ENCODE measurements at regions not wholly inside any gene's neighbourhood (a gene's known extent, or its start where the extent isn't known, plus 50 kb on each side); places are given as distances from the start of the nearest gene placed in this dataset.
"Not testable (repeated sequence)": the region's sequence is repeated elsewhere in the genome, so short reads cannot be mapped to it uniquely, and the experiment has no call there.

- TF ChIP-seq ZFX (IDR thresholded peaks at IDR 0.05): no peak
- TF ChIP-seq CTCF (conservative IDR thresholded peaks at IDR 0.05): no peak
- H3K27ac ChIP-seq: no peak overlapping the region
These were observed 61.4 kb upstream of the S1PR1 start for GRCh38 chr1:101175466-101175865.

- H3K27ac ChIP-seq: no peak overlapping the region
- TF ChIP-seq CTCF (conservative IDR thresholded peaks at IDR 0.05): no peak
- no peak for TF ChIP-seq ZFX (IDR thresholded peaks at IDR 0.05)
These were observed 62.1 kb upstream of the S1PR1 start for GRCh38 chr1:101174722-101175121.

GRCh38 chr1:101174298-101174697, 62.5 kb upstream of the S1PR1 start:
- not testable (repeated sequence) for H3K27ac ChIP-seq

GRCh38 chr1:101170506-101171050, 66.2 kb upstream of the S1PR1 start:
- no peak overlapping the region for H3K27ac ChIP-seq
- TF ChIP-seq ZFX (IDR thresholded peaks at IDR 0.05): no peak

GRCh38 chr1:101167891-101168290, 68.9 kb upstream of the S1PR1 start:
- TF ChIP-seq CTCF (conservative IDR thresholded peaks at IDR 0.05): no peak
- TF ChIP-seq ZFX (IDR thresholded peaks at IDR 0.05): no peak
- no peak overlapping the region for H3K27ac ChIP-seq

- no peak overlapping the region for H3K27ac ChIP-seq
- TF ChIP-seq CTCF (conservative IDR thresholded peaks at IDR 0.05) (no peak), ZFX (IDR thresholded peaks at IDR 0.05) (no peak)
These were observed 70.2 kb upstream of the S1PR1 start for GRCh38 chr1:101166583-101167120.

GRCh38 chr1:101165954-101166353, 70.9 kb upstream of the S1PR1 start:
- no peak overlapping the region for H3K27ac ChIP-seq
- TF ChIP-seq CTCF (conservative IDR thresholded peaks at IDR 0.05) (no peak), ZFX (IDR thresholded peaks at IDR 0.05) (no peak)

- no peak overlapping the region for H3K27ac ChIP-seq
- no peak for TF ChIP-seq CTCF (conservative IDR thresholded peaks at IDR 0.05)
- no peak for TF ChIP-seq ZFX (IDR thresholded peaks at IDR 0.05)
These were observed 71.3 kb upstream of the S1PR1 start for GRCh38 chr1:101165532-101165931.
